ENCODE measurements at regions not wholly inside any gene's neighbourhood (a gene's known extent, or its start where the extent isn't known, plus 50 kb on each side); places are given as distances from the start of the nearest gene placed in this dataset.

DNA sequence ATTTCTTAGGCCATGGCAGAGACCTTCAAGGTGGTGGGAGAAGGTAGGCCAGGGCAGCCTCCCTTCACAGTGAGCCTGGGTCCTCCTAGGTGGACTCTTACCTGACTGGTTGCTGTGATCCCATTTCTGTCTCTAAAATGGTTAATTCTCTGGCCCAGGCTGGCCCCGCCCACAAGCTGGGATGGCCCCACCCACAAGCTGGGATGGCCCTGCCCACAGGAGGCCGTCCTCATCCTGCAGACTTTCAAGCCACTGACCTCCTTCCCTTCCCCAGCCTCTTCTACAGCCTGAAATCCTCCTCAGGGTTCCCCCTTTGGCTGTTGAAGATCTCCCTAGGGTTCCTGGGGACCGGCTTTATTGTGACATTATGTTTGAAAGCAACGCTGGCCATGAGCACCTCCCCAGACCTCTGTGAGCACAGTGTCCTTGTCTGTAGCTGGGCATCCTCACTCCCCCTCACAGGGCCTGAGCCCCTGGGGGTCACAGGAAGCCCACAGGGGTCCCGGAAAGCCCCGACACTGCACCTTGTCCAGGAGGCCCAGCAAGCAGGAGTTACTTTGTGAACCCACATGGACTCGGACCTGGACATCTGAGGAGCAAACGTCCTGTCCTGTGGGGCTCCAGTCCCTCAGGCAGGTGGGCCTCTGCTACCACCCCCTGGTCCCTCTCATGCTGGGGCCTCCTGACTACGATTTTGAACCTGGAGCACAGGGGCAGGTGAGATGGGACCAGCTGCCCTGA is 621.7 kb downstream of the MATN1 start:
- TF ChIP-seq, protein P1, sequence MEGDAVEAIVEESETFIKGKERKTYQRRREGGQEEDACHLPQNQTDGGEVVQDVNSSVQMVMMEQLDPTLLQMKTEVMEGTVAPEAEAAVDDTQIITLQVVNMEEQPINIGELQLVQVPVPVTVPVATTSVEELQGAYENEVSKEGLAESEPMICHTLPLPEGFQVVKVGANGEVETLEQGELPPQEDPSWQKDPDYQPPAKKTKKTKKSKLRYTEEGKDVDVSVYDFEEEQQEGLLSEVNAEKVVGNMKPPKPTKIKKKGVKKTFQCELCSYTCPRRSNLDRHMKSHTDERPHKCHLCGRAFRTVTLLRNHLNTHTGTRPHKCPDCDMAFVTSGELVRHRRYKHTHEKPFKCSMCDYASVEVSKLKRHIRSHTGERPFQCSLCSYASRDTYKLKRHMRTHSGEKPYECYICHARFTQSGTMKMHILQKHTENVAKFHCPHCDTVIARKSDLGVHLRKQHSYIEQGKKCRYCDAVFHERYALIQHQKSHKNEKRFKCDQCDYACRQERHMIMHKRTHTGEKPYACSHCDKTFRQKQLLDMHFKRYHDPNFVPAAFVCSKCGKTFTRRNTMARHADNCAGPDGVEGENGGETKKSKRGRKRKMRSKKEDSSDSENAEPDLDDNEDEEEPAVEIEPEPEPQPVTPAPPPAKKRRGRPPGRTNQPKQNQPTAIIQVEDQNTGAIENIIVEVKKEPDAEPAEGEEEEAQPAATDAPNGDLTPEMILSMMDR (IDR thresholded peaks at IDR 0.05; ENCODE audit: insufficient read depth, low read depth, low read length), result no peak
- TF ChIP-seq EZH2 (IDR thresholded peaks at IDR 0.05; ENCODE audit: insufficient read depth, low read length), result no peak
